OCI-LY1 (cell line): ENCODE measurements at regions not wholly inside any gene's neighbourhood (a gene's known extent, or its start where the extent isn't known, plus 50 kb on each side); places are given as distances from the start of the nearest gene placed in this dataset.

Experiments used
- H2AFZ ChIP-seq: fragments of 200-600 bp; sonication (generic), shearing (Covaris generic); 2 replicates; pipeline ENCODE4 v1.6.0; 2014; ENCODE audit warnings: antibody characterized with exemption, mild to moderate bottlenecking, low read length
- H3F3A ChIP-seq: fragments of 200-600 bp; sonication (generic), shearing (Covaris generic); 2 replicates; pipeline ENCODE4 v1.6.0; 2014; ENCODE audit warnings: mild to moderate bottlenecking, antibody characterized with exemption, low read length, moderate library complexity; ENCODE audit not compliant: insufficient read depth
- H3K27ac ChIP-seq: fragments of 200-600 bp; sonication (generic); 2 replicates; pipeline ENCODE4 v1.5.1; 2014; ENCODE audit warnings: low read length, mixed run types, mild to moderate bottlenecking, low read depth; ENCODE audit not compliant: poor library complexity, severe bottlenecking
- H3K27me3 ChIP-seq: fragments of 200-600 bp; sonication (generic); 2 replicates; pipeline ENCODE4 v1.6.0; 2014; ENCODE audit warnings: antibody characterized with exemption, mild to moderate bottlenecking, low read length, moderate library complexity; ENCODE audit not compliant: insufficient read depth
- H3K36me3 ChIP-seq: fragments of 200-600 bp; sonication (generic); 2 replicates; pipeline ENCODE4 v1.6.1; 2014; ENCODE audit warnings: mild to moderate bottlenecking, antibody characterized with exemption, low read length, moderate library complexity, mixed read lengths; ENCODE audit not compliant: insufficient read depth
- H3K4me1 ChIP-seq: fragments of 200-600 bp; sonication (generic); 2 replicates; pipeline ENCODE4 v1.5.1; 2014; ENCODE audit warnings: mild to moderate bottlenecking, low read length, moderate library complexity; ENCODE audit not compliant: insufficient read depth, severe bottlenecking
- H3K4me2 ChIP-seq: fragments of 200-600 bp; sonication (generic), shearing (Covaris generic); 2 replicates; pipeline ENCODE4 v1.6.1; 2014; ENCODE audit warnings: low read length
- H3K4me3 ChIP-seq: fragments of 200-600 bp; sonication (generic); 2 replicates; pipeline ENCODE4 v1.5.1; 2014; ENCODE audit warnings: low read length, low read depth, mild to moderate bottlenecking, mixed read lengths; ENCODE audit not compliant: poor library complexity, severe bottlenecking
- H3K79me2 ChIP-seq: fragments of 200-600 bp; shearing (Covaris generic); 2 replicates; pipeline ENCODE4 v1.6.1; 2016; ENCODE audit warnings: mixed run types, low read length, mixed read lengths; ENCODE audit not compliant: insufficient read depth
- H3K9ac ChIP-seq: fragments of 200-600 bp; sonication (generic), shearing (Covaris generic); 2 replicates; pipeline ENCODE4 v1.6.1; 2014; ENCODE audit warnings: mild to moderate bottlenecking, low read length, mixed read lengths
- H3K9me2 ChIP-seq: fragments of 200-600 bp; sonication (generic), shearing (Covaris generic); 2 replicates; pipeline ENCODE4 v1.6.1; 2014; ENCODE audit warnings: low read depth, mild to moderate bottlenecking, low read length, mixed read lengths
- H3K9me3 ChIP-seq: fragments of 200-600 bp; shearing (Covaris generic); 2 replicates; pipeline ENCODE4 v1.6.1; 2014; ENCODE audit warnings: low read length, mixed read lengths
- H4K20me1 ChIP-seq: fragments of 200-600 bp; sonication (generic), shearing (Covaris generic); 2 replicates; pipeline ENCODE4 v1.6.0; 2016; ENCODE audit warnings: mild to moderate bottlenecking, low read length; ENCODE audit not compliant: insufficient read depth
- CTCF ChIP-seq: fragments of 200-600 bp; sonication (generic), shearing (Covaris generic); IDR thresholded peaks from 2 replicates; pipeline ENCODE4 v1.5.1; 2017; ENCODE audit warnings: mild to moderate bottlenecking, antibody characterized with exemption, low read length, moderate library complexity, mixed read lengths
- EZH2 ChIP-seq: fragments of 200-600 bp; sonication (generic), shearing (Covaris generic); IDR thresholded peaks from 2 replicates; pipeline ENCODE4 v1.8.0; 2017; ENCODE audit warnings: borderline replicate concordance, mixed run types, mild to moderate bottlenecking, antibody characterized with exemption, low read length, moderate library complexity, mixed read lengths

GRCh38 chr22:34897126-34897525 is 168.8 kb upstream of the ISX start:
- Histone ChIP-seq H4K20me1 (no peaks in the 10 kb centered on the region), H3K79me2 (no peaks in the 10 kb centered on the region), H3K4me1 (no peaks in the 10 kb centered on the region), H3F3A (no peaks in the 10 kb centered on the region), H3K27me3 (no peaks in the 10 kb centered on the region), H3K9me2 (no peaks in the 10 kb centered on the region), H2AFZ (no peak overlapping the region), H3K9me3 (no peaks in the 10 kb centered on the region), H3K9ac (no peak overlapping the region), H3K27ac (no peak overlapping the region), H3K4me3 (no peak overlapping the region), H3K36me3 (no peaks in the 10 kb centered on the region), H3K4me2 (no peak overlapping the region)
- TF ChIP-seq EZH2 (no peak), CTCF (no peak)

- Histone ChIP-seq H3F3A (no peaks in the 10 kb centered on the region), H3K4me2 (no peak overlapping the region), H3K9me2 (no peaks in the 10 kb centered on the region), H3K27ac (no peak overlapping the region), H4K20me1 (no peaks in the 10 kb centered on the region), H3K9me3 (no peaks in the 10 kb centered on the region), H3K4me3 (no peak overlapping the region), H3K36me3 (no peaks in the 10 kb centered on the region), H3K4me1 (no peaks in the 10 kb centered on the region), H2AFZ (no peak overlapping the region), H3K27me3 (no peaks in the 10 kb centered on the region), H3K79me2 (no peaks in the 10 kb centered on the region), H3K9ac (no peak overlapping the region)
- TF ChIP-seq CTCF (no peak), EZH2 (no peak)
Observed at GRCh38 chr22:34902335-34902734, 163.6 kb upstream of the ISX start.

- no peaks in the 10 kb centered on the region for H3K27me3 ChIP-seq
- no peak overlapping the region for H2AFZ ChIP-seq
Observed at GRCh38 chr22:34903416-34903815, 162.5 kb upstream of the ISX start.

More at GRCh38 chr22:34903416-34903815, 162.5 kb upstream of the ISX start:
- H3K4me3 ChIP-seq: no peak overlapping the region
- no peaks in the 10 kb centered on the region for H3K9me3 ChIP-seq
- H3K36me3 ChIP-seq: no peaks in the 10 kb centered on the region
- no peaks in the 10 kb centered on the region for H3K9me2 ChIP-seq
- no peak overlapping the region for H3K9ac ChIP-seq
- no peaks in the 10 kb centered on the region for H3F3A ChIP-seq
- no peak overlapping the region for H3K4me2 ChIP-seq
- no peak overlapping the region for H3K27ac ChIP-seq
- no peaks in the 10 kb centered on the region for H3K79me2 ChIP-seq
- no peaks in the 10 kb centered on the region for H3K4me1 ChIP-seq
- H4K20me1 ChIP-seq: no peaks in the 10 kb centered on the region
- TF ChIP-seq EZH2: no peak
- no peak for TF ChIP-seq CTCF
